ENCODE measurements at regions not wholly inside any gene's neighbourhood (a gene's known extent, or its start where the extent isn't known, plus 50 kb on each side); places are given as distances from the start of the nearest gene placed in this dataset.

GRCh38 chr15:53453253-53454105 is 306.0 kb downstream of the WDR72 start:
- TF ChIP-seq CTCF (IDR thresholded peaks at IDR 0.05) (no peak), POLR2A (IDR thresholded peaks at IDR 0.05) (no peak)
